ENCODE measurements at regions not wholly inside any gene's neighbourhood (a gene's known extent, or its start where the extent isn't known, plus 50 kb on each side); places are given as distances from the start of the nearest gene placed in this dataset.

DNA sequence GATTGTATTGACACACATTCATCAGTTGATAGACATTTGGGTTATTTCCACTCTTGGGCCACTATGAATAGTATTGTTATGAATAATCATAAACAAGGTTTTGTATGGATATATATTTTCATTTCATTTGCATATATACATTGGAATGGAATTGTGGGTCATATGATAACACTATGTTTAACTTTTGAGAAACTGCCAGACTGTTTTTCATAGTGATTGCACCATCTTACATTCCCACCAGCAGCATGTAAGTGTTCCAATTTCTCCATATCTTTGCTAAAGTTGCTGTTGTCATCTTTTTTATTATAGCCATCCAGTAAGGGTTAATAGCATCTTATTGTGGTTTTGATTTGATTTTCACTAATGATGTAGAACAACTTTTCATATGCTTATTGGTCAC, 198.5 kb upstream of the PPFIA2 start:
- TF ChIP-seq JUND (IDR thresholded peaks at IDR 0.05) (no peak), HNF4G (IDR thresholded peaks at IDR 0.05) (no peak), HNF4A (conservative IDR thresholded peaks at IDR 0.05) (no peak), REST (IDR thresholded peaks at IDR 0.05) (no peak), YY1 (IDR thresholded peaks at IDR 0.05) (no peak), SP1 (IDR thresholded peaks at IDR 0.05) (no peak), RXRA (IDR thresholded peaks at IDR 0.05) (no peak)
- TF ChIP-seq, protein P1, sequence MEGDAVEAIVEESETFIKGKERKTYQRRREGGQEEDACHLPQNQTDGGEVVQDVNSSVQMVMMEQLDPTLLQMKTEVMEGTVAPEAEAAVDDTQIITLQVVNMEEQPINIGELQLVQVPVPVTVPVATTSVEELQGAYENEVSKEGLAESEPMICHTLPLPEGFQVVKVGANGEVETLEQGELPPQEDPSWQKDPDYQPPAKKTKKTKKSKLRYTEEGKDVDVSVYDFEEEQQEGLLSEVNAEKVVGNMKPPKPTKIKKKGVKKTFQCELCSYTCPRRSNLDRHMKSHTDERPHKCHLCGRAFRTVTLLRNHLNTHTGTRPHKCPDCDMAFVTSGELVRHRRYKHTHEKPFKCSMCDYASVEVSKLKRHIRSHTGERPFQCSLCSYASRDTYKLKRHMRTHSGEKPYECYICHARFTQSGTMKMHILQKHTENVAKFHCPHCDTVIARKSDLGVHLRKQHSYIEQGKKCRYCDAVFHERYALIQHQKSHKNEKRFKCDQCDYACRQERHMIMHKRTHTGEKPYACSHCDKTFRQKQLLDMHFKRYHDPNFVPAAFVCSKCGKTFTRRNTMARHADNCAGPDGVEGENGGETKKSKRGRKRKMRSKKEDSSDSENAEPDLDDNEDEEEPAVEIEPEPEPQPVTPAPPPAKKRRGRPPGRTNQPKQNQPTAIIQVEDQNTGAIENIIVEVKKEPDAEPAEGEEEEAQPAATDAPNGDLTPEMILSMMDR (IDR thresholded peaks at IDR 0.05; ENCODE audit: low read depth, low read length, missing input control), result no peak
- TF ChIP-seq, protein P2, sequence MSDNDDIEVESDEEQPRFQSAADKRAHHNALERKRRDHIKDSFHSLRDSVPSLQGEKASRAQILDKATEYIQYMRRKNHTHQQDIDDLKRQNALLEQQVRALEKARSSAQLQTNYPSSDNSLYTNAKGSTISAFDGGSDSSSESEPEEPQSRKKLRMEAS (IDR thresholded peaks at IDR 0.05), result no peak
- TF ChIP-seq, protein P3, sequence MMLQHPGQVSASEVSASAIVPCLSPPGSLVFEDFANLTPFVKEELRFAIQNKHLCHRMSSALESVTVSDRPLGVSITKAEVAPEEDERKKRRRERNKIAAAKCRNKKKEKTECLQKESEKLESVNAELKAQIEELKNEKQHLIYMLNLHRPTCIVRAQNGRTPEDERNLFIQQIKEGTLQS (IDR thresholded peaks at IDR 0.05), result no peak
